Left kidney (tissue), 1 donor: ENCODE measurements at regions not wholly inside any gene's neighbourhood (a gene's known extent, or its start where the extent isn't known, plus 50 kb on each side); places are given as distances from the start of the nearest gene placed in this dataset.

Experiments used
- DNase-seq: peaks from one replicate; pipeline ENCODE4 v3.0.0-alpha.2; 2013

GRCh38 chr5:39880985-39881384 lies 456.2 kb upstream of the DAB2 start:
- no peak for DNase-seq

- no peak for DNase-seq
These were observed 452.7 kb upstream of the DAB2 start for GRCh38 chr5:39877479-39877878.

DNA sequence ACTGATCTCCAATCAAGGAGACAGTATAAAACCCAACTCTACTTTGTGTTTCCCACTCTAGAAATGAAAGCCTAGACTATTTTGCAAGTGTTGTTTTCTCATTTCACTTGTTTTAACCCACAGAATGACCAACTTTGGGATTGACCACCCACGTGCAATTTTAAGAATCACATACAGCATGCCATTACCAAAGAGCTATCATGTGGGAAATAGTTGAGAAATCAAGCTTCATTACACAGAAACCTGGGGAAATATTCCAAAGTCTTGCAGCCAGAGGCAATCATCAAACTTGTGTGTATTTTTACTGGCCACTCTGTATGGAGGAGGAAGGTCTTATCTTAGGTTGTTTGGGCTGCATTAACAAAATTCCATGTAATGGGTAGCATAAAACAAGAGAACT lies 451.4 kb upstream of the DAB2 start:
- DNase-seq = no peak

DNA sequence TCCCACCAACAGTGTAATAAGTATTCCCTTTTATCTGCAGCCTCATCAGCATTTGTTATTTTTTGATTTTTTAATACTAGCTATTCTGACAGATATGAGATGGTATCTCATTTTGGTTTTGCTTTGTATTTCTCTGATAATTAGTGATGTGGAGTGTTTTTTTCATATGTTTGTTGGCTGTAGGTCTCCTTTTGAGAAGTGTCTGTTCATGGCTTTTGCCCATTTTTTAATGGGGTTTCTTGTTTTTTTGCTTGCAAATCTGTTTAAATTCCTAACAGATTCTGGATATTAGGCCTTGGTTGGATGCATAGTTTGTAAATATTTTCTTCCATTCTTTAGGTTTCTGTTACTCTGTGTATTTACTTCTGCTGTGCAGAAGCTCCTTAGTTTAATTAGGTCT lies 445.4 kb upstream of the DAB2 start:
- DNase-seq = no peak

- DNase-seq = no peak
These were observed 444.6 kb upstream of the DAB2 start for GRCh38 chr5:39869396-39869795.

- DNase-seq = no peak
These were observed 443.1 kb upstream of the DAB2 start for GRCh38 chr5:39867923-39868322.

- DNase-seq = no peak
These were observed 439.3 kb upstream of the DAB2 start for GRCh38 chr5:39863926-39864552.

- no peak for DNase-seq
These were observed 432.3 kb upstream of the DAB2 start for GRCh38 chr5:39857041-39857440.

DNA sequence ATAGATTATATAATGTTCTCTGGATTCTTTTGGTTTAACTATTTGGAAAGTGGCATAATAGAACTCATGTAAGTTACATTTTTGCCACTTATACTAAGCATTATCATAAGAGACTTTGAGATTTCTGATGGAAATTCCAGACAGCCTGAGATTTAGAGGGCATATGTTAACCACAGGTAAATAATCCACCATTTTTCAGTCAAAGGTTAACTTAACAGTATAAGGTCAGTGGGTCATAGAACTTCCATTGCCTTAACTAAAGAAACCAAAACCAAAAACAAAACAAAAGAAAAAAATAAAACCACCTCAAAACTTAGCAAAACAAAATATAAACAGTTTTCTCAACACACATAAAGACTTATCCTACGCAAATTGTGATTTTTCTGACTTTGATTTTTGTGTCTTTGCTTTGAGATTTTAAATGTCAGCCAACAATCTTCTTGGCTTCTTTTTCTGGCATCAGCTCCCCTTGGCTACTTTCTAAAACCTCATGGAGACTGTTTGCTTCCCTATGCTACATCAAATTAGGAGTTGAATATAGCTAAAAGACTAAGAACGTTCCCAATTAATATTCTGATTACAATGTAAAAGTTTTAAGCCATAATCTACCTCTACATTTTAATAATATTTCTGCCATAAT lies 430.1 kb upstream of the DAB2 start:
- DNase-seq = no peak

- no peak for DNase-seq
These were observed 425.5 kb upstream of the DAB2 start for GRCh38 chr5:39850291-39850690.

DNA sequence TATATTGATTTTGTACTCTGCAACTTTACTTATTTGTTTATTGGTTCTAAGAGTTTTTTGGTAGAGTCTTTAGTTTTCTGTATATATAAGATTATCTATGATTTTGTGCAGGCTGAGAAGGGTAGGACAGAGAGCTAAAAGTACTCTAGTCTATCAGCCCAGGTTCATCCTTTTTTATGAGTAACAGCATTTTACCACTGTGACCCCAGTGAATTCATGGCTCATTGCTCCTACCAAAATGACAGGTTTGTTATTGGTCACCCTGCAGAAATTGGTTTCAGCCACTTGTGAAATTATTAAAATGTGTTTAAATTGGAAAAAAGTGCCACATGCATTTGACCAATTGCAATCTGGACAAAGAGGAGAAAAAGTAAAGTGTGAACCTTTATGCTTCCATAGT lies 421.4 kb upstream of the DAB2 start:
- DNase-seq = no peak

GRCh38 chr5:39843767-39844166 lies 419.0 kb upstream of the DAB2 start:
- no peak for DNase-seq

DNA sequence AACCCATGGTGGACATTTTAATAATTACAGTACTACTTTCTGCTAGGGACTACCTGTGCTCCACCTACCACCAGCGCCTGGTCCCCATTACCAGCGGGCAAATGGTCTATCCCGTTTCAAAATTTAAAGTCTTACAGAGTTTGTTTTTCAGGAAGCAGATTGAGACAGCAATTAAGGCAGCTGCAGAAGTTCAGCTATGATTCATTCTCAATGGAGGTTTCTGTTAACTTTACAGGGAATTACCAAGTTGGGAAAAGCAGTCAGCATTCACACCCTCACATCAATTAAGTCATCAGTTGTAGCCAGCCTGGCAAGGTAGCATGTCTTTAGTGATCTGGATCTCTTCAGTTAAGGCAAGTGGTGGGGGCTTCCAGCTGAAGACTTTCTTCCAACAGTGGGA lies 410.6 kb upstream of the DAB2 start:
- DNase-seq = no peak

- DNase-seq = no peak
These were observed 404.7 kb upstream of the DAB2 start for GRCh38 chr5:39829441-39829840.

- DNase-seq = no peak
These were observed 401.3 kb upstream of the DAB2 start for GRCh38 chr5:39826051-39826450.

DNA sequence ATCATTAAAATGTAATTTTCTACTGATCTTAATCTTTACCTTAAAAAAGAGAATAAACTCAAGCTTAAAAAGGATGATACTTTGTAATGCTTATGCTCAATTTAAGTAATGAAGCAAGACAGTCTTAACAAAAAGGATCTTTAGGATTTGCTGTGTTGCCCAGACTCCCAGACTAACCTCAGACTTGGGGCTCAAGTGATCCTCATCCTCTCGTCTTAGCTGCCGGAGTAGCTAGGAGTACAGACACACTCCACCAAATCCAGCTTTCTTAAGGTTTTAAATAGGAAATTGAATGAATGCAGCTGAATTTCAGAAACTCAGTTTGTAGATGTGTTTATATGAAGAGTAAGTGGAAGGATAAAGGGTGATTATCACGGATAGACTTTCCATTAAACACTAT lies 400.5 kb upstream of the DAB2 start:
- DNase-seq = no peak

- DNase-seq = no peak
These were observed 397.2 kb upstream of the DAB2 start for GRCh38 chr5:39822020-39822419.

- no peak for DNase-seq
These were observed 392.1 kb upstream of the DAB2 start for GRCh38 chr5:39816866-39817265.

GRCh38 chr5:39816156-39816845 lies 391.5 kb upstream of the DAB2 start:
- no peak for DNase-seq

GRCh38 chr5:39815711-39816110 lies 390.9 kb upstream of the DAB2 start:
- DNase-seq = no peak

DNA sequence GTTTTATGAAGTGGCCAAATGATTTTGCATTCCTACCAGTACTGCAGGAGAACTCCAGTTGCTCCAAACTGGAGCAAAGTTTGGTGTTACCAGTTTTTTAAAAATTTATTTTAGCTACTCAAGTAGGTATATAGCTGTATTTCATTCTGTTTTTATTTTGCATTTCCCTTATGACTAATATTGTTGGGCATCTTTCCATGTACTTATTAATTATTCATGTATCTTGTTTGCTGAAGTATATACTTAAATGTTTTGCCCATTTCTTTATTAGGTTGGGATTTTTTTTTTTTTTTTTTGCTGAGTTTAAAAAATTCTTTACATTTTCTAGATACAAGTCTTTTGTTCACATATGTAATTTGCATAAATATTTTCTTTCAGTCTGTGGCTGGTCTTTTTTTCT lies 386.6 kb upstream of the DAB2 start:
- no peak for DNase-seq

GRCh38 chr5:39808656-39809055 lies 383.9 kb upstream of the DAB2 start:
- DNase-seq = no peak

- no peak for DNase-seq
These were observed 376.5 kb upstream of the DAB2 start for GRCh38 chr5:39801306-39801705.

GRCh38 chr5:39800042-39800601 lies 375.3 kb upstream of the DAB2 start:
- no peak for DNase-seq
